Adrenal gland (tissue), 9 donors: ENCODE measurements at regions not wholly inside any gene's neighbourhood (a gene's known extent, or its start where the extent isn't known, plus 50 kb on each side); places are given as distances from the start of the nearest gene placed in this dataset.
"Not testable (repeated sequence)": the region's sequence is repeated elsewhere in the genome, so short reads cannot be mapped to it uniquely, and the experiment has no call there.

Source experiments
- DNase-seq, 7 donors: peaks; one replicate each; pipeline ENCODE4 v3.0.0-alpha.2; 2019 to 2020
- H3K27ac ChIP-seq, 5 donors: fragments of 200-600 bp; sonication (generic) in 4 of 5; 1 replicate in 3 of 5; 2 replicates in 2 of 5; pipeline versions ENCODE4 v1.5.1 to v1.8.0; 2016 to 2020; ENCODE audit warnings: mild to moderate bottlenecking in 1 of 5
- H3K27me3 ChIP-seq: fragments of 200-600 bp; 2 replicates; pipeline ENCODE4 v1.8.0; 2021
- H3K36me3 ChIP-seq, 2 donors: fragments of 200-600 bp; replicated peaks in 1 of 2; 1 replicate in 1 of 2; 2 replicates in 1 of 2; pipeline versions ENCODE4 v1.5.1 to v1.8.0; 2018 to 2022
- H3K4me1 ChIP-seq, 2 donors: fragments of 200-600 bp; replicated peaks in 1 of 2; 1 replicate in 1 of 2; 2 replicates in 1 of 2; pipeline versions ENCODE4 v1.5.1 to v1.8.0; 2018 to 2021
- H3K4me3 ChIP-seq, 4 donors: fragments of 200-600 bp; sonication (generic) in 3 of 4; one replicate each; pipeline ENCODE4 v1.5.1; 2016 to 2018
- H3K9me3 ChIP-seq, 3 donors: fragments of 200-600 bp; sonication (generic) in 1 of 3; replicated peaks in 1 of 3; 1 replicate in 2 of 3; 2 replicates in 1 of 3; pipeline versions ENCODE4 v1.5.1 to v1.8.0; 2016 to 2021
- POLR2A ChIP-seq, 2 donors: fragments of 450-650 bp; IDR thresholded peaks; one replicate each; pipeline ENCODE4 v1.6.1; 2017; ENCODE audit warnings: antibody characterized with exemption in 2 of 2, mild to moderate bottlenecking in 2 of 2, moderate library complexity in 1 of 2
- WGBS, 4 donors: extraction: QIAGEN DNeasy Blood & Tissue Kit in 2 of 4; methylation state at CpG; one replicate each; pipeline versions ENCODE4 v1.1.5 to v1.1.7; 2013 to 2017; 5-methylcytosine and 5-hydroxymethylcytosine counted together
- intact Hi-C, 2 donors: fragments of 100-400 bp; cut with DNase I; formaldehyde crosslinking; loops; one replicate each; pipeline versions ENCODE4 v1.14.1 to v1.15.0; 2022 to 2023
- TF ChIP-seq, protein P1 (sequence below), 6 experiments: fragments of 450-650 bp in 4 of 6; fragments of 200-600 bp in 2 of 6; sonication (generic) in 1 of 6; IDR thresholded peaks; 1 replicate in 5 of 6; 2 replicates in 1 of 6; pipeline versions ENCODE4 v1.5.1 to v1.8.0; 2016 to 2021; ENCODE audit warnings: antibody characterized with exemption in 6 of 6, mild to moderate bottlenecking in 2 of 6, moderate library complexity in 1 of 6
- donor health status: healthy with polysubstance abuse.
- donor health status: Bipolar disorder and iron deficiency.
- donor health status: DM: yes; HTN: yes; CAD: no.
- donor health status: DM: no; HTN: no; CAD: no.
- donor health status: DM: no; HTN: no; CAD: no.

DNA sequence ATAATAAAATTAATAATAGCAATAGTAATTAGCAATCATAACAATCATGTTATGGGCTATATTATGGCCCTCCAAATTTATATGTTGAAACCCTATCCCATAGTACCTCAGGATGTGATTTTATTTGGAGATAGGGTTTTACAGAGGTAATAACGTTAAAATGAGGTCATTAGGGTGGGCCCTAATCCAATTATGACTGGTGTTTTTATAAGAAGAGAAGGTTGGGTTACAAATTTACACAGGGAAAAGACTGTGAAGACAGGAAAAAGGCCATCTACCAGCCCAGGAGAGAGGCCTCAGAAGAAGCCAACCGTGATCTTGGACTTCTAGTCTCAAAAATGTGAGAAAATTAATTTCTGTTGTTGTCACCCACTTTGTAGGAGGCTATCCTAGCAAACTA is 353.1 kb downstream of the CHL1 start:
- H3K9me3 ChIP-seq: no peaks in the 10 kb centered on the region
- H3K4me3 ChIP-seq: no peak overlapping the region
- intact Hi-C loops: no loop called here
- no peak overlapping the region for H3K27ac ChIP-seq
- no peak for TF ChIP-seq POLR2A (IDR thresholded peaks at IDR 0.05)
- TF ChIP-seq, protein P1, sequence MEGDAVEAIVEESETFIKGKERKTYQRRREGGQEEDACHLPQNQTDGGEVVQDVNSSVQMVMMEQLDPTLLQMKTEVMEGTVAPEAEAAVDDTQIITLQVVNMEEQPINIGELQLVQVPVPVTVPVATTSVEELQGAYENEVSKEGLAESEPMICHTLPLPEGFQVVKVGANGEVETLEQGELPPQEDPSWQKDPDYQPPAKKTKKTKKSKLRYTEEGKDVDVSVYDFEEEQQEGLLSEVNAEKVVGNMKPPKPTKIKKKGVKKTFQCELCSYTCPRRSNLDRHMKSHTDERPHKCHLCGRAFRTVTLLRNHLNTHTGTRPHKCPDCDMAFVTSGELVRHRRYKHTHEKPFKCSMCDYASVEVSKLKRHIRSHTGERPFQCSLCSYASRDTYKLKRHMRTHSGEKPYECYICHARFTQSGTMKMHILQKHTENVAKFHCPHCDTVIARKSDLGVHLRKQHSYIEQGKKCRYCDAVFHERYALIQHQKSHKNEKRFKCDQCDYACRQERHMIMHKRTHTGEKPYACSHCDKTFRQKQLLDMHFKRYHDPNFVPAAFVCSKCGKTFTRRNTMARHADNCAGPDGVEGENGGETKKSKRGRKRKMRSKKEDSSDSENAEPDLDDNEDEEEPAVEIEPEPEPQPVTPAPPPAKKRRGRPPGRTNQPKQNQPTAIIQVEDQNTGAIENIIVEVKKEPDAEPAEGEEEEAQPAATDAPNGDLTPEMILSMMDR (IDR thresholded peaks at IDR 0.05): no peak
- H3K36me3 ChIP-seq: no peaks in the 10 kb centered on the region
- H3K4me1 ChIP-seq: no peaks in the 10 kb centered on the region
- H3K27me3 ChIP-seq: no peaks in the 10 kb centered on the region
- 66 to 76% (median 68%) methylated on average over 2 of the region's 2 CpGs for WGBS, 4 donors
- DNase-seq: no peak

DNA sequence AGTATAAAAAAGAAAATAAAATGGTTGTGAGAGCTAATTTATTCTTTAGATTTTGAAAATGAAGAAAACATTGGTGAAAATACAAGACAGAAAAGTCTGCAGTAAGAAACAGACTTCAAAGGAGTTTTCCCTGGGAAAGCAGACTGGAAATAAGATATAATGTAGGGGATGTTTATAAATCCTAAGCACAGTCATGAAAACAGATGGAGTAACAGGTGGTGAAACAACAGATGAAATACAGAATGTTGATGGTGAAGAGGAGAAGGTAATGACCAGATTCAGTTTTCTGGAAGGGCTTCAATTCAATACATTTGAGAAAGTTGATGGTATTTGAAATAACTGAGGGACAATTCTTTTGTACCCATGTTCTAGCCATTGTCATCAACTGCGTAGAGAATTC is 353.9 kb downstream of the CHL1 start:
- TF ChIP-seq POLR2A (IDR thresholded peaks at IDR 0.05): no peak
- TF ChIP-seq, protein P1 (IDR thresholded peaks at IDR 0.05): no peak
- intact Hi-C loops: no loop called here
- Histone ChIP-seq H3K27ac (no peak overlapping the region), H3K4me1 (no peaks in the 10 kb centered on the region), H3K4me3 (no peak overlapping the region), H3K9me3 (no peaks in the 10 kb centered on the region), H3K36me3 (no peaks in the 10 kb centered on the region), H3K27me3 (no peaks in the 10 kb centered on the region)
- no peak for DNase-seq
- 81 to 92% (median 85%) methylated on average over 1 of the region's 1 CpG for WGBS, 4 donors

DNA sequence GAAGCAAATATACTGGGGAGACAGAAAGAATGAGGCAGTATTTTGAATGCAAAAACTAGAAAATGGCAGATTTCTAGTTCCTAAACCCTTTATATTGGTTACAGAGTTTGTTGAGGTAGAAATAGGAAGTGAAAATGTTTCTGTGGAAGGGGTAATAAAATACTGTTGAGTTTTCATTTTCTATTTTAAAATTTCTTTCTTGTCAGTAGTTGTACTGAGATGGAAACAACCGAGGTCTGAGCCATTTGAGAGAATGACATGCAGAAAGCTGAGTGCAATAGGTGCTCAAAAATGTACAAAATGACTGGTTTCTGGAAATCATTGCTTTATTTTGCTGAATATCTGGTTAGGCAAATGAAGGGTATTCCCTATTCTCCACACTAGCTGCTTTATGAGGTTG is 361.4 kb downstream of the CHL1 start:
- intact Hi-C loops: no loop called here
- no peaks in the 10 kb centered on the region for H3K4me1 ChIP-seq
- WGBS, 4 donors: 40 to 70% (median 53%) methylated on average over 1 of the region's 1 CpG
- no peak overlapping the region for H3K4me3 ChIP-seq
- H3K27me3 ChIP-seq: no peaks in the 10 kb centered on the region
- TF ChIP-seq, protein P1 (IDR thresholded peaks at IDR 0.05): no peak
- TF ChIP-seq POLR2A (IDR thresholded peaks at IDR 0.05): no peak
- no peaks in the 10 kb centered on the region for H3K36me3 ChIP-seq
- DNase-seq: no peak
- H3K9me3 ChIP-seq: no peaks in the 10 kb centered on the region
- no peak overlapping the region for H3K27ac ChIP-seq

DNA sequence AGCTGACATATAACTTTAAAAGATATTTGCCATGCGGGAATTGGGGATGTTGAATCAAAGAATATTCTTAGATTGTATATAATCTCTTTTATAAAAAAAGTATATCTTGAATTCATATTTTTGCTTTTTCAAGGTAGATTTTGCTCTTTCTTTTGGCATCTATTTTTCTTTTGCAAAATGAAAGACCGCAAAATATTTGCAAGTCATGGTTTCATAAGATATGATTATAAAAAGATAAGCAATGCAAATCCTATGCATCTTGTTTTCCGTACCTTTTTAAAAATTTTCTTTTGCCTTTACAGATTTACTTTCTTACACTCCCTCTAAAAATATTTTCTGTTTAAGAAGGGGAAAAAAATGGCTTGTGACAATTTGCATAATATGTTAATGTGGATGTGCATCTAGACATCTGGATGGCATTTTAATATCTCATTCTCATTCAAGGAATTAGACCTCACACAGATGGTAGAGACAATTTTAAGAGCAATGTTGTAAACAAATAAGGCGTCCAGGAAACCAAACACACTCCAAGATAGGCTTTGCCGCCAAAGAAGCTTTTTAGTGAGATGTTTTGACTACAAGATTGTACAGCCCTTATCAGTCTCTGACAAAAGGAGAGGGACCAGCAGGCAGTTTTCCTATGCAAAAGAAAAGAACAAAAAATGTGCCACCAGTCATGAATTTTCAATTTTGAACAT is 371.1 kb downstream of the CHL1 start:
- H3K4me1 ChIP-seq: no peaks in the 10 kb centered on the region
- no peaks in the 10 kb centered on the region for H3K9me3 ChIP-seq
- DNase-seq: no peak
- H3K36me3 ChIP-seq: no peaks in the 10 kb centered on the region
- H3K27me3 ChIP-seq: no peaks in the 10 kb centered on the region
- no peak overlapping the region for H3K27ac ChIP-seq
- TF ChIP-seq POLR2A (IDR thresholded peaks at IDR 0.05): no peak
- TF ChIP-seq, protein P1 (IDR thresholded peaks at IDR 0.05): no peak
- WGBS, 4 donors: 59 to 70% (median 65%) methylated on average over 5 of the region's 5 CpGs
- no peak overlapping the region for H3K4me3 ChIP-seq
- intact Hi-C loops: no loop called here

DNA sequence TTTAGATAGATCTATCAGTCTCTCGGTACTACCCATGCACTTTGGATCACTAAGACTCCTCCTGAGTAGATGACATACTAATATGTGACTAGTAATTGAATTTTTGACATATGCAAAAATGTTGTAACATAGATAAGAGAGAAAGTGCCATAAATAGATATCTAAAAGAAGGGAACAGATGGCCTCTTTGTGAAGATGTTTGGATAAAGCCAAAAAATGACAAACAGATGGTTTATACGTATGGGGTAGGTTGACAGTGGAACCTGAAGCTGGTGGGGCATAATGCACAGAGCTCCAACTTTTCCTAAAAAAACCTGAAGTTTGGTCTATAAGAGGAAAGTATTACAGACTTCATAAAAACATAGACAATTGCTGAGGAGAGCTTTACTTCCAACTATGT is 383.0 kb downstream of the CHL1 start:
- 57 to 62% (median 60%) methylated on average over 2 of the region's 2 CpGs for WGBS, 4 donors
- DNase-seq, H3K36me3 ChIP-seq: not testable (repeated sequence)

DNA sequence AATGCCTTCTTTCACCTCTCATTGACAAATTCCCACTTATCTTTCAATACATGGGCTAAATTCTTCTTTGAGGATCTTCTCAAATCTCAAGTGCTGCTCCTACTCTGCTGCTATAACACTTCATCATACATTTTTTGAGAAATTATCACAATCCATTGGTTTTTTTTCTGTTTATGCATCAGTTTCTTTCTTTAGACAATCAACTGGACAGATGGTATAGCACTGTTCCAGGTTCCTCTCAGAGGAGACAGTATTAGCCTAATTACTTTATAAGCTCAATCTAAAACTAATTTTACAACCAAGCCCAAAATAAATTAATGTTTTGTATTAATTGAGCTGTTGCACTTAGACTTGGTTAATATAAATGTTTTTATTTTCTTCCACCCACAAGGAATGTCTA is 392.5 kb downstream of the CHL1 start:
- H3K27me3 ChIP-seq, H3K9me3 ChIP-seq, H3K4me1 ChIP-seq, intact Hi-C loops, H3K36me3 ChIP-seq, H3K27ac ChIP-seq, H3K4me3 ChIP-seq, DNase-seq: not testable (repeated sequence)

More for the DNA sequence above, 383.0 kb downstream of the CHL1 start:
- H3K4me1 ChIP-seq, H3K4me3 ChIP-seq, H3K27ac ChIP-seq, H3K9me3 ChIP-seq, intact Hi-C loops, H3K27me3 ChIP-seq: not testable (repeated sequence)

DNA sequence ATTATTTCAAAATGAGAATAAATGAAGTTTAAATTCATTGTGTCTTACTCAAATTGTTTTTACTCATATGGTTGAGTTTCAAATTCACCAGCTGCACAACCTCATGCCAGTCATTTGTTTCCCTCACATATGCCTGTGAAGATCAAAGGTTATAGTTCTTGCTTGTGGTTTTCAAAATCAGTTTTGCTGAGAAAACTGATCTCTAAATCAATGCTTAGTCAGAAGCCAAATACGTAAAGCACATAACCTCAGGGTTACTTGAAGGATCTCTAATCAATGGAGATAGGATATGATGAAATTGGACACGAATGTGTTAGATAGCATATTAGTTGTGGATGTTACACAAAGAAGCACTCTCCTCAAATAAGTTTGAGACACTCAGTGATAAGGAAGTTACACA is 400.7 kb downstream of the CHL1 start:
- H3K36me3 ChIP-seq, H3K4me3 ChIP-seq, H3K27me3 ChIP-seq, DNase-seq, H3K4me1 ChIP-seq, intact Hi-C loops, H3K9me3 ChIP-seq, H3K27ac ChIP-seq: not testable (repeated sequence)
- 21 to 62% (median 51%) methylated on average over 2 of the region's 2 CpGs for WGBS, 4 donors
